Dermis blood vessel endothelial cell (primary cell): ENCODE measurements at regions not wholly inside any gene's neighbourhood (a gene's known extent, or its start where the extent isn't known, plus 50 kb on each side); places are given as distances from the start of the nearest gene placed in this dataset.

Experiments
- DNase-seq: peaks from one replicate; pipeline ENCODE4 v3.0.0; 2010

GRCh38 chr2:117679952-117680351 is 134.5 kb upstream of the DDX18 start:
- DNase-seq: no peak

GRCh38 chr2:117684919-117685318 is 129.6 kb upstream of the DDX18 start:
- DNase-seq: no peak

GRCh38 chr2:117686699-117687098 is 127.8 kb upstream of the DDX18 start:
- no peak for DNase-seq

GRCh38 chr2:117691595-117691994 is 122.9 kb upstream of the DDX18 start:
- no peak for DNase-seq

GRCh38 chr2:117692001-117692763 is 122.3 kb upstream of the DDX18 start:
- no peak for DNase-seq

- no peak for DNase-seq
Observed at GRCh38 chr2:117693154-117693553, 121.3 kb upstream of the DDX18 start.

- no peak for DNase-seq
Observed at GRCh38 chr2:117693651-117694050, 120.8 kb upstream of the DDX18 start.

GRCh38 chr2:117698287-117698686 is 116.2 kb upstream of the DDX18 start:
- no peak for DNase-seq

- DNase-seq: no peak
Observed at GRCh38 chr2:117698819-117699218, 115.7 kb upstream of the DDX18 start.

- DNase-seq: no peak
Observed at GRCh38 chr2:117700471-117700870, 114.0 kb upstream of the DDX18 start.

- DNase-seq: no peak
Observed at GRCh38 chr2:117701365-117701764, 113.1 kb upstream of the DDX18 start.

- no peak for DNase-seq
Observed at GRCh38 chr2:117702098-117702497, 112.4 kb upstream of the DDX18 start.

GRCh38 chr2:117703858-117704257 is 110.6 kb upstream of the DDX18 start:
- no peak for DNase-seq

- DNase-seq: no peak
Observed at GRCh38 chr2:117704818-117705217, 109.7 kb upstream of the DDX18 start.

GRCh38 chr2:117707874-117708273 is 106.6 kb upstream of the DDX18 start:
- DNase-seq: no peak

- no peak for DNase-seq
Observed at GRCh38 chr2:117712684-117713083, 101.8 kb upstream of the DDX18 start.

GRCh38 chr2:117714110-117714509 is 100.4 kb upstream of the DDX18 start:
- DNase-seq: no peak

- DNase-seq: no peak
Observed at GRCh38 chr2:117714745-117715417, 99.6 kb upstream of the DDX18 start.

GRCh38 chr2:117716505-117716904 is 98.0 kb upstream of the DDX18 start:
- no peak for DNase-seq

- no peak for DNase-seq
Observed at GRCh38 chr2:117717072-117717471, 97.4 kb upstream of the DDX18 start.

- DNase-seq: no peak
Observed at GRCh38 chr2:117718048-117718447, 96.4 kb upstream of the DDX18 start.

GRCh38 chr2:117720765-117721164 is 93.7 kb upstream of the DDX18 start:
- DNase-seq: no peak

- no peak for DNase-seq
Observed at GRCh38 chr2:117723483-117723882, 91.0 kb upstream of the DDX18 start.

- DNase-seq: no peak
Observed at GRCh38 chr2:117723888-117724434, 90.5 kb upstream of the DDX18 start.
